Pancreas (tissue), 10 donors: ENCODE measurements at regions not wholly inside any gene's neighbourhood (a gene's known extent, or its start where the extent isn't known, plus 50 kb on each side); places are given as distances from the start of the nearest gene placed in this dataset.
A peak's percentile ranks its signal among the peaks of the same experiment; 100 is the strongest.
"Not testable (repeated sequence)": the region's sequence is repeated elsewhere in the genome, so short reads cannot be mapped to it uniquely, and the experiment has no call there.

Experiments
- ATAC-seq, 4 donors: fragments of 200-7000 bp; cut with Tn5 transposase; one replicate each; pipeline versions ENCODE4 v1.8.0 to v1.9.1; 2020; ENCODE audit warnings: mild to moderate bottlenecking in 4 of 4, moderate library complexity in 4 of 4
- DNase-seq, 6 donors: peaks; one replicate each; pipeline ENCODE4 v3.0.0-alpha.2; 2020
- FAIRE-seq: peaks from 2 replicates; lab custom pipeline; 2012; peaks lifted over from hg19 to GRCh38; lab: Jason Lieb, UNC
- H3K27ac ChIP-seq, 4 donors: fragments of 200-600 bp; sonication (generic); 1 replicate in 3 of 4; 2 replicates in 1 of 4; pipeline versions ENCODE4 v1.5.0 to v1.8.0; 2020
- H3K27me3 ChIP-seq, 4 donors: fragments of 200-600 bp; one replicate each; pipeline ENCODE4 v1.8.0; 2021
- H3K36me3 ChIP-seq, 3 donors: fragments of 200-600 bp; sonication (generic) in 1 of 3; one replicate each; pipeline versions ENCODE4 v1.5.0 to v1.8.0; 2020 to 2021
- H3K4me1 ChIP-seq, 3 donors: fragments of 200-600 bp; one replicate each; pipeline ENCODE4 v1.8.0; 2021
- H3K4me3 ChIP-seq, 4 donors: fragments of 200-600 bp; sonication (generic) in 2 of 4; one replicate each; pipeline versions ENCODE4 v1.5.0 to v1.8.0; 2020 to 2021
- H3K9me3 ChIP-seq, 4 donors: fragments of 200-600 bp; one replicate each; pipeline ENCODE4 v1.8.0; 2021
- CTCF ChIP-seq, 4 donors: fragments of 200-600 bp; sonication (generic) in 3 of 4; IDR thresholded peaks; one replicate each; pipeline versions ENCODE4 v1.5.0 to v1.8.0; 2021; ENCODE audit warnings: antibody characterized with exemption in 4 of 4
- WGBS, 2 donors: extraction: QIAGEN DNeasy Blood & Tissue Kit; methylation state at CpG; one replicate each; pipeline ENCODE4 v1.1.7; 2013; 5-methylcytosine and 5-hydroxymethylcytosine counted together
- intact Hi-C, 3 donors: fragments of 100-400 bp; cut with DNase I; formaldehyde crosslinking; loops; one replicate each; pipeline versions ENCODE4 v1.11.1 to v1.14.2; 2022
- donor health status: healthy with polysubstance abuse.
- donor health status: DM: no; HTN: no; CAD: no; lungs with moderate emphysema.
- donor health status: DM: no; HTN: no; CAD: no.
- donor health status: control.
- donor health status: control.
- donor health status: Bipolar disorder and iron deficiency.
- donor health status: DM: yes; HTN: yes; CAD: no.
- donor health status: DM: no; HTN: no; CAD: no.
- donor health status: DM: no; HTN: no; CAD: no.
- donor health status: DM: yes; HTN: yes; CAD: no.

GRCh38 chr7:155395176-155395797 is 62.6 kb upstream of the EN2 start:
- no peak overlapping the region for H3K4me3 ChIP-seq
- no peaks in the 10 kb centered on the region for H3K4me1 ChIP-seq
- DNase-seq (peak in 1 of 6 donors; percentile 55), ATAC-seq (no peak), FAIRE-seq (no peak)
- H3K27ac ChIP-seq = no peak overlapping the region
- intact Hi-C loops = loop anchor here in 1 of 3 donors (10.0 kb wide), 1 partner anchor 350 kb away; no protein-coding TSS in a partner anchor
- no peaks in the 10 kb centered on the region for H3K36me3 ChIP-seq
- H3K9me3 ChIP-seq = no peaks in the 10 kb centered on the region
- no peaks in the 10 kb centered on the region for H3K27me3 ChIP-seq
- TF ChIP-seq CTCF (IDR thresholded peaks at IDR 0.05) = no peak
- 44 to 52% methylated on average over 17 of the region's 17 CpGs for WGBS, 2 donors

GRCh38 chr7:155396661-155397060 is 61.3 kb upstream of the EN2 start:
- no peaks in the 10 kb centered on the region for H3K27me3 ChIP-seq
- H3K27ac ChIP-seq = no peak overlapping the region
- intact Hi-C loops = loop anchor here in 1 of 3 donors (10.0 kb wide), 1 partner anchor 348 kb away; no protein-coding TSS in a partner anchor
- no peak overlapping the region for H3K4me3 ChIP-seq
- no peaks in the 10 kb centered on the region for H3K36me3 ChIP-seq
- no peaks in the 10 kb centered on the region for H3K4me1 ChIP-seq
- ATAC-seq = no peak
- WGBS, 2 donors = 84 to 85% methylated on average over 16 of the region's 16 CpGs
- no peaks in the 10 kb centered on the region for H3K9me3 ChIP-seq
- FAIRE-seq = no peak
- TF ChIP-seq CTCF (IDR thresholded peaks at IDR 0.05) = no peak
- peak in 1 of 6 donors; percentile 13 for DNase-seq

GRCh38 chr7:155397758-155398714 is 59.9 kb upstream of the EN2 start:
- DNase-seq = peak in 1 of 6 donors; percentile 38
- ATAC-seq = not testable (repeated sequence)
- WGBS, 2 donors = 86 to 87% methylated on average over 42 to 49 of the region's 49 CpGs

GRCh38 chr7:155398944-155399343 is 59.0 kb upstream of the EN2 start:
- Histone ChIP-seq H3K36me3 (no peaks in the 10 kb centered on the region), H3K9me3 (no peaks in the 10 kb centered on the region), H3K4me3 (no peak overlapping the region), H3K4me1 (no peaks in the 10 kb centered on the region), H3K27ac (no peak overlapping the region), H3K27me3 (no peaks in the 10 kb centered on the region)
- intact Hi-C loops = loop anchor here in 1 of 3 donors (10.0 kb wide), 1 partner anchor 346 kb away; no protein-coding TSS in a partner anchor
- no peak for TF ChIP-seq CTCF (IDR thresholded peaks at IDR 0.05)
- WGBS, 2 donors = 65 to 78% methylated on average over 14 of the region's 14 CpGs
- DNase-seq (peak in 1 of 6 donors; percentile 61), FAIRE-seq (no peak), ATAC-seq (no peak)

More at GRCh38 chr7:155397758-155398714, 59.9 kb upstream of the EN2 start:
- H3K9me3 ChIP-seq, H3K4me1 ChIP-seq, H3K27me3 ChIP-seq, H3K27ac ChIP-seq, H3K36me3 ChIP-seq, H3K4me3 ChIP-seq, FAIRE-seq: not testable (repeated sequence)
- intact Hi-C loops = loop anchor here in 1 of 3 donors (10.0 kb wide), 1 partner anchor 347 kb away; no protein-coding TSS in a partner anchor

GRCh38 chr7:155399577-155399976 is 58.4 kb upstream of the EN2 start:
- no peak for FAIRE-seq
- no peaks in the 10 kb centered on the region for H3K27me3 ChIP-seq
- H3K36me3 ChIP-seq = no peaks in the 10 kb centered on the region
- intact Hi-C loops = loop anchor here in 1 of 3 donors (10.0 kb wide), 1 partner anchor 345 kb away; no protein-coding TSS in a partner anchor
- no peak for ATAC-seq
- no peaks in the 10 kb centered on the region for H3K9me3 ChIP-seq
- H3K27ac ChIP-seq = no peak overlapping the region
- H3K4me1 ChIP-seq = no peaks in the 10 kb centered on the region
- TF ChIP-seq CTCF (IDR thresholded peaks at IDR 0.05) = no peak
- peak in 1 of 6 donors; percentile 31 for DNase-seq
- WGBS, 2 donors = 68 to 78% methylated on average over 14 of the region's 14 CpGs
- H3K4me3 ChIP-seq = no peak overlapping the region
